GM18511 (cell line): ENCODE measurements at regions not wholly inside any gene's neighbourhood (a gene's known extent, or its start where the extent isn't known, plus 50 kb on each side); places are given as distances from the start of the nearest gene placed in this dataset.

Experiments
- ATAC-seq: cut with Tn5 transposase; IDR thresholded peaks from one replicate; pipeline ENCODE4 v1.9.1; 2021; ENCODE audit warnings: mild to moderate bottlenecking, moderate library complexity; ENCODE audit not compliant: unreplicated experiment

DNA sequence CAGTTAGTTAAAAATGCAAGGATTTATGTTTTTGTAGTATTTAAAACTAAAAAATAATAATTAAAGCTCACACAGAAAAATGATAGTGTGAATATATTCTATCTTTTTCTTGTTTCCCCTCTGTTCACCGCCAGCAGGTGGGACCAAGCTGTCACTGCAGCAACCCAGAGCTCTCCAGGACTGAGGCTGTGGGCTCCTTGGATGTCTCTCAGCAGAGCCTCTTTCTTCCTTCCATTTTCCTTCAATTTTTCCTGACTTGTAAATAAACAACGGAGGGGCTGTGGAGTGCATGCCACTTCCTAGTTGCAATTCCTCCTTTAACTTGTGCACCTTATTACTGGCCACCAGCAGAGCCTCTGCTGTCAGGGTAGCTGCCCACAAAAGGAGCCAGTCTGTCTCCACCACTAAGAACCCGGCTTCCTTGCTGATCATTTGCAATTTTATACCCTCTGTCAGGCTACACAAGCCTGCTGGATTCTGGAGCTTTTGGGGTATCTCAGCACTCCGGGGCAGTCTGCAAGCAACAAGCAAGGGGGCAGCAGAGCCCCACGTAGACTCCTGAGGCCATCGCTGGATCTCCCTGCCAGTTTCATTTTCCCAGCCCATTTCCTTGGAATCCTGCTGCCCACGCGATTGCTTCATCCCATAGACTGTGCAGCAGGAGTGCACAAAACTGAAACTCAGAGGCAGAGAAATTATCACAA, 1467.4 kb downstream of the C4orf33 start:
- no peak for ATAC-seq

DNA sequence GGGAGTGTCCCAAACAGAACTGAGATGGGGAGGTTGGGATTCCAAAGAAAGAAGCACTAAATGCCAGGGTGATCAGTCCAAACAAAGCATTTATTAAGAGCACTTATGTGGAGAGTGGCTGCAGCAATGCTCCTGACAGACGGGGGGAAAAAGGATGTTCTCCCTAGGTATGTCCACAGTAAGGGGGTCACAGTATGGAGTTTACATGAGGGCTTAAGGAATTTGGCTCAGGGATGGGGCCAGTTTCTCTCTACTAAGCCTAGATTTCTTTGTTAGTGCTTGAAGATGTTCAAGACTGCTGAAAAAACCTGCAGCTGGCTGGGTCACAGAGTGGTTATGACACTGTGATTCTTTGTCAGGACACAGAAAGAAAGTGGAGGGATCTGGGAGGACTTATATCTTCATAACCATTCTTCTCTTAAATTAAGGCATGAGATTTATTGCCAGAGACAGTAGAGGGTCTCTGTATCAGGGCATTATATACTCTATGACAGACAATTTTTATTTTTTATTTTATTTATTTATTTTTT, 1468.0 kb downstream of the C4orf33 start:
- ATAC-seq = no peak

DNA sequence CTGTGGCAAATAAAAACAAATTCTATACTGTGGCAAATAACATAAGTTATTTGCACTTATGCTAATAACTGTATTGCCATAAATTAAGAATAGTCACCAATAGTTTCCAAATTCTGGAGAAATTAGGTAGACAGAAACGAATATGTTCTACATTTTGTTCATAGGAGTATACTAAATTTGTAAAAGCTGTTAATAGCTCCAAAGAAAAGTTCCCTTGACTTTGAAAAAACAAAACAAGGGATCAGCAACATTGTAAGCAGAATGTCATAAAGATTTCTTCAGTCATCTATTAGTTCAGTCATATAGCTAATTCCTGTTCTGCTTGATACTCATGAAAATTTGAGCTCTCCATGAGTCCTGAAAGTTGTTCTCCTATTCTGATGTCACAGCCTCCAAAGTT, 1472.8 kb downstream of the C4orf33 start:
- ATAC-seq = no peak

DNA sequence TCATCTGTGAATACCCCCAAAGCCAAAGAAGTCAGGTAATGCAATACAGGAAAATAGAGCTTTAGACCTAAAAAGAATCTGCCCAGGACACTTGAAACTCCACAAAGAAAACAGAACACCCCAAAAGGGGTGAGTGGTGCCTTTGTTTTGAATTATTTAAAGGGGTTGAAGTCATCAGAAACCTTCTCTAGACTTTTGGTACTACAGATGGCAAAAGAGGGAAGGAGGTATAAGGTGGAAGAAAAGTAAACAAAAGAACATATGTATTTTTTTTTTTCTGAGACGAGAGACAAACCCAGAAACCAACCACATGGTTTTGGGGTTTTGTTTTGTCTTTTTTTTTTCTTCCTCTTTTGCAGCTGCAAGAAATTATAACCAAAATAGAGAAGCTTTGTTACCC, 1477.8 kb downstream of the C4orf33 start:
- ATAC-seq = no peak

DNA sequence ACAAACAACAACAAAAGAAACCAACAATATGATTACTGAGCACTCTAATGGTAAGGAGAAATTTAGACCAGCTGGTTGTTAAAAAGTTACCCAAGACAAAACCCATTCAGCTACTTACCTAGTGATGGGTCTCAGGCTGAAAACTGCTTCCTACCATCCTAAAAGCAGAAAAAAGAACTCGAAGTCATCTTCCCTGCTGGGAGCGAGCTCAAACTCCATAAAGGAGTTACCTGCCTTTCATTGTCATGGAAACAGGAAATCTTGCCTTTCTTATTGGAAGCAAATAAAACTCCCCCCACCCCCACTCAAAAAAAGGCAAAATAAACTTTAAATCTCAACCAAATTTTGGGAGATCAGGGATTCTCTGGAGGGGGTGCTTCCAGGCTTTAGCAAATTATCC, 1478.3 kb downstream of the C4orf33 start:
- no peak for ATAC-seq

DNA sequence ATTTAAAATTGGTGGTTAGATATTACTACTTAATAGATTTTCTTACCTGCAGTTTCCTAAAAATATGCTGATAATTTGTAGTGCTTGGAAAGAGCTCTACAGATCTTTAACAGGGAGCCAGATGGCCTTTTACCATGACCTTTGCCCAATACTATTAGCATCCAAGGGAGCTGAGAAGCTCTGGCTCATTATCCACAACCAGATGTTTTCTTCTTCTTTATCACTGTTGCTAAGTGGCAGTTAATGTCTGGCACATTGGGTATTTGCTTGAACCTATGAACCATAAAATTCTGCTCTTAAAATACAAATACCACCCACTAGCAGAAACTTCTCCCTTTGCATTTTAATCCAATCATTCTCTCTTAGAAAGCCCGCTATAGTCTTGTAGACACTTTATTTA, 1480.3 kb downstream of the C4orf33 start:
- no peak for ATAC-seq

DNA sequence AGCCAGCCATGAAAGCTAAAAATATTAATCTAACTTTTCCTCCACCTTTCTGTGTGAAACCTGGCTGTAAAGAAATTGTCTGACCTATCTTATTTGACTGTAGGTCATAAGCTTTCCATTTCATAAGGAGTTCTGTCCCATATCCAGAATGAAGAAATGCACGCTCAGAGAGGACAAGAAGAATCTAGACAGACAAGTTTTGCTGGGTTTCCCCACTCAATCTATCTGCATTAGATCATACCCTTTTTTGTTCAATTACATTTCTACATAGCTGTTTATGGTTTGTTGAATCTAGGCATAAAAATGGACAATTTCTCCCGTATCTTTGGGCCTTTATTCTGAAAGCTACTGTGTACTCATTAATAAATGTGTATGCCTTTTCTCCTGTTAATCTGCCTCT, 1495.1 kb downstream of the C4orf33 start:
- ATAC-seq = no peak

DNA sequence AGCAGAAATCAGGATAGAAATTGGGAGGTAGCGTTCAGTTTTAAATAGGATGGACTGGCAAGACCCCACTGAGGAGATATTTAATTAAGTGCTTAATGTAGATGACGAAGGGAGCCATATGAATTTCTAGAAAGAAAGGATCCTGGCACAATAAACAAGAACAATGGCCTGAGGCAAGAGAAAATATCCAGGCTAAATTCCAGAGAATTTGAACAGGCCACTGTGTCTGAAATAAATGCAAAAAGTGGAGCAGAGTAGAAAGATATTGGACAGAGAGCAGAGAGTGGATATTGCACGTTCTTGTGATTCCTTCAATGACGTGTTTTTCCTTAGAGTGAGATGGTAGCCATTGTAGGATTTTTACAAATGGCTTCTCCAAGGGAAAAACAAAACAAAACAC, 1504.8 kb downstream of the C4orf33 start:
- no peak for ATAC-seq

DNA sequence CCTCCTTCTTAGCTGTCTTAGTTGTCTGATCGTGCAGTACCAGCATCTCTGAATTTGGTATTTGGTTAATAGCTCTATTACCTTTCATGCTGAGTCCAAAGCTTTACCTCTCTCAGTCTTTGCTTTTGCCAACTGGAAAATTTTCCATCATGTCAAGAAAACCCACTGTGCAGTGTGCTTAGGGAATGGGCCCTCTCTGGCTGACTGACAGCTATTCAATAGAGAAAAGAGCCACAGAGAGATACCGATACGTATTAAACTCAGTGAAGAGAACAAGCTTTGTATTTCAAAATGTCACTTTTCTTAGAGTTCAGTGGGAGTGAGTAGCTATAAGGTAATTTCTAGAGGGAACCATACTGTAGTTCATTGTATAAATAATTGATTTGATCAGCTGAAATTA, 1507.1 kb downstream of the C4orf33 start:
- no peak for ATAC-seq

DNA sequence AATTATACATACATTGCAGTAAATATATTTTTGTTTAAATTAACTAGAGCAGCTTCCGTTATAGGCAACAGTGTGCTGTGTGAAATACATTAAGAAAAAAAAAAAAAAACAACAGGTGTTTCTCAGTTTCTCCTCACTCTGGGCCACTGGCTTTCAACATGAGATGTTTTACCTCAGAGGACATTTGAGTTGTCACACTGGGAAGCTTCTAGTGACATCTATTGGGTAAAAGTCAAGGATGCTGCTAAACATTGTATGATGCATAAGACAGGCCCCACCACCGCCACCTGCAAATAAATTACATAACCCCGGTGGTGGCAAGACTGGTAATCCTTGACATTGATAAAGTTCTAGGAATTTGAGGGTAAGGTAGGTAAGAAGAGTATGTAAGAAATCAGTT, 1512.2 kb downstream of the C4orf33 start:
- no peak for ATAC-seq

DNA sequence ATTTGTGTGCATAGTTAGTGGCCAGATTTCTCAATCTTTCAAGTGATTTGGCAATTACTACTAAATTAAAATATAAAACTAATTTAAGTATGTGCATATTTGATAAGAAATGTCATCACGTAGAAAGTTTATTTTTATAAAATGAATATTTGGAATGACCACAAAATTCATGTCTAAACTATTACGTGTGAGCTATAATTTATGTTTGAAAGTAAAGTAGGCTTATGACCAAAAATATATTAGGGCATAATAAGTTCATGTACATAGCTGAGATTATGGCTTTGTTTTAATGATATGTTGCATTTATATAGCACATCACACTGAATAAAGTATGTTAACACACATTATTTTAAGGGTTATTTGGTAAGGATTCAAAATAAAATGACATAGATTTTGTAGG, 1532.6 kb downstream of the C4orf33 start:
- ATAC-seq = no peak

DNA sequence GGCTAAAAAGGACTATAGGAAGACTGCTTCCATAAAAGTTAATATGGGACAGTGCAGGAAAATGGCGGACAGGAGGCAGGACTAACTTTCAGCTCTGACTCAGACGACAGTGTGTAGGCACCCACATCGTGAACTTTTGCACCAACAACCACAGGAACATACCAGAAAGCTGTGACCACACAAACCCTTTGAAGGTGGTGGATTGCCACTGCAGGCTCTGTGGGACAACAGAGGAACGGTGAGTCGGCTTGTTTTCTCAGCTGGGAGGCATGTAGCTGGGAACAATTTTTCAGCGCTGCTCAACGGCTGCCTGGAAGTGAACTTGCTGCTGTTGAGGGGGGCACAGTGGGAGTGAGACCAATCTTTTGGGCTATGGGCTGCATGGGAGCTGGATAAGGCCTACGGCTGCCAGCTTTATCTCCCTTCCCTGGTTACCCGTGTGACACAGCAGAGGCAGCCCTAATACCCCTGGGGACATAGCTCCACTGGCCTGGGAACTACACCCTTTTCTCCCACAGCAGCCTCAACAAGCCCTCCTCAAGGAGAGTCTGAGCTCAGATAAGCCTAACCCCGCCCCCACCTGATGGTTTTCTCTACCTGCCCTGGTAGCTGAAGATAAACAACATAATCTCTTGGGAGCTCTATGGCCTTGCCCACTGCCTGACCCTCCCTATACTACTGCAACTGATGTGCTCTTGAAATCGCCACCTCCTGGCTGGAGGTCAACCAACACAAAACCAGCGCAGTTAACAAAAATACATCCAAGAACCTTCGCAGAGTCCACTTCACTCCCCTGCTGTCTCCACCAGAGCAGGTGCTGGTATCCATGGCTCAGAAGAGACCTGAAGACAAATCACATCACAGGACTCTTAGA, 1537.0 kb downstream of the C4orf33 start:
- ATAC-seq = no peak

DNA sequence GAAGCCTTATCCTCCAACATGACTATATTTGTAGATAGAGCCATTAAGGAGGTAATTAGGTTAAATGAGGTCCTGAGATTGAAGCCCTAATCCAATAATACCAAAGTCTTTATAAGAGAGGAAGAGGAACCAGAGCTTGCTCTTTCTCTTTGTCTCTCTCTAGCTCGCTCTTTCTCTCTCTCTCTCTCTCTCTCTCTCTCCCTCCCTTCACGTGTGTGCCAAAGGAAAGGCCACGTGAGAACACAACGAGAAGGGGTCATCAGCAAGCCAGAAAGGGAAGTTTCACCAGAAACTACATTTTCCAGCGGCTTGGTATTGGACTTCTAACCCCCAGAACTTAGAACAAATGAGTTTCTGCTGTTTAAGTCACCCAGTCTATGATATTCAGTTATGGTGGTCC, 1540.5 kb downstream of the C4orf33 start:
- ATAC-seq = no peak

DNA sequence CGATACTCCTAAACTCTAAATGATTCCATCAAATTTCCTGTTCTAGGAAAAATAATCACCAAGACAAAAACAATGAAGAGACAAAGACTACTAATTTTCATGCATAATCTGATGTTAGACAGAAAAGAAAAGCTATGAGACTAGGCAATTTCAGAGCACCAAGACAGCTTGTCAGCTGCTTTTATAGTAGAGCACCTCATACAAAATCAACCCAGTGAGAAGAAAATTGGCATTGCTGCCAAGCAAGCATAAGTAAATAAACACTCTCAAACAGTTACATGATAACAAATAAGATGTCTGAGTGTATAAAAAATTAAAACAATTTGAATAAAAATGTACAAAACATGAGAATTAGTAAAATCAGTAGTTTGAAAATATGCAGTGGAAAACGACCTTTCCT, 1544.6 kb downstream of the C4orf33 start:
- no peak for ATAC-seq

DNA sequence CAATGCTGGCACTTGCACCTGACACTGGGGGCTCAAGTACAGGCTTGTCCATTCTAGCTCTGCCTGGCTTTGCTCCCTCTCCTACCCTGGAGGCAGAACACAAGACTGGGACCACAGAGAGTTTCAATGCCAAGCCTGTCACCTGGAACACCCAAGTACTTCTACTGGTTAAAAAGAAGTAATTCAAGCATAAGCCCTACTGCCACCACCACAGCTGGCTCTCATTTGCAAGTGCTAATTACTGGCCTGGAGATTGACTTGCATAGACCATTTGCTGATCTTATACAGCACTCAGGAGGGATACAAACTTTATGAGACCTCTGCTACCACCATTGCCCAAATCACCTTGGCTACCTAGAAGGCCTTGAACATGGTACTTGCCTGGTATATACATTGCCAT, 1550.9 kb downstream of the C4orf33 start:
- no peak for ATAC-seq

DNA sequence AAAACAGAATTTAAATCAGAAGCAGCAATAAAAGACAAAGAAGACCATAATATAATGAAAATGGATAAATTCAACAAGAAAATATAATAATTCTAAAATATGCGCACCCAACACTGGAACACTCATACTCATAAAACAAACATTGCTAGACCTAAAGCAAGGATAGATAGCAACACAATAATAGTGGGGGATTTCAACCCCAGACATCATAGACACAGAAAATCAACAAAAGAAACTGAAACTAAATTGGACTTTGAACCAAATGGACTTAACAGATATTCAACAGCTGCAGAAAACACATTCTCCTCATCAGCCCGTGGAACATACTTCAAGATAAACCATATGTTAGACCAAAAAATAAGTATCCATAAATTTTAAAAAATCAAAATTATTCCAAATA, 1552.6 kb downstream of the C4orf33 start:
- no peak for ATAC-seq

DNA sequence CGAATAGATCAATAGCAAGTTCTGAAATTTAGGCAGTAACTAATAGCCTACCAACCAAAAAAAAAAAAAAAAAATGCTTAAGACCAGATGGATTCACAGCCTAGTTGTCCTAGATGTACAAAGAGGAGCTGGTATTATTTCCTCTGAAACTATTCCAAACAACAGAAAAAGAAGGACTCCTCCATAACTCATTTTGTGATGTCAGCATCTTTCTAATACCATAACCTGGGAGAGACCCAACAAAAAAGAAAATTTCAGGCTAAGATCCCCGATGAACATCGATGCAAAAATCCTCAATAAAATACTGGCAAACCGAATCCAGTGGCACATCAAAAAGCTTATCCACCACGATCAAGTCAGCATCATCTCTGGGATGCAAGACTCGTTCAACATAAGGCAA, 1557.9 kb downstream of the C4orf33 start:
- ATAC-seq = no peak

DNA sequence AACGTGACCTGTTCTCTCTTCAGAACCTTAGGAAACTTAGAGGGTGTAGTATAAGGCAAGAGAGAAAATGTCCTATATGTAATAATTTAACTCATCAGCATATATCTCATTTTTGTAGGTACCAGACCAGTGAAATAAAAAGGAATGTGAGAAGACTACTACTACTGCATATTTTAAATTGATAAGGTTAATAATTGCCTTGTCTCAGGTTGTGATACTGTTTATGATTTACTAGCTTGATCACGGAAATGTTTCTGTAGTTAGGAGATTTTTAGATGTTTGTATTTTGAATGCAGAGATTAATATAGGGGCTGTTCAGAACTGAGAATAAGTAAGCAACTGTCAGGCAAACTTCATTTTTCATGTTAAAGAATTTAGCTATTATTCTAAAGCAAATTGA, 1563.4 kb downstream of the C4orf33 start:
- no peak for ATAC-seq

DNA sequence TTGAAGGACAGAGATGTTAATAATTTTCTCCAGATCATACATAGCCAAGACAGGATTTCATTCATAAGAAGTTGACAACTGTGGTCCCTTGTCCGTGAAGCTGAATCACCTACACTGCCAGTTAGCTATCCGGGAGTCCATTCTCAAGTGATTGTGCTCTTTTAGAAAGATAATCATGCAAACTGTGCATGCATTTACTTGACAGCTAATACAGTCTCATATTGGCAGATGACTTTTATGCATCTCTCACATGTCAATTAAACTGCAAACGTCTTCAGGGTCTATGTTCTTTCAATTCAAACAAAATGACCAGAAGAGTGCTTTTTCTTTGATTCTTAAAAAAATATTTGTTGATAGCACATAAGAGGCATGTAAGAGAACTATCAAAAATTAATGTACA, 1572.9 kb downstream of the C4orf33 start:
- ATAC-seq = no peak

DNA sequence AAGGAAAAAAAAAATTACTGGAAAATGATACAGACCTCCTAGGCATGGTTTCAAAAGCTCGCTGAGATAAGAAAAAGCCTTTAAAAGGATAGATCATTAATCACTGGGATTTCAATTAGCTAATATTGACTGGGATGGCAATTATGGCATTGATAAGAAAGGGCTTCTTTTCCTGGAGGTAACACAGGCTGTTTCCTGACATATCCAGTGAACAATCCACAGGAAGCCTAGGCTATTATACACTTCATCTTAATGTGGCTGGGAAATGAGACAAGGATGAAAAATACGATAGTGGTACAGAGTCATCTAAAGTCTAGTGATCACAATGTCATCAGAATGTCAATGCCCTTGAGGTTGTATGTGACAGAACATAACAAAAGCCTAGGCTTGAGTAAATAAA, 1579.3 kb downstream of the C4orf33 start:
- ATAC-seq = no peak

DNA sequence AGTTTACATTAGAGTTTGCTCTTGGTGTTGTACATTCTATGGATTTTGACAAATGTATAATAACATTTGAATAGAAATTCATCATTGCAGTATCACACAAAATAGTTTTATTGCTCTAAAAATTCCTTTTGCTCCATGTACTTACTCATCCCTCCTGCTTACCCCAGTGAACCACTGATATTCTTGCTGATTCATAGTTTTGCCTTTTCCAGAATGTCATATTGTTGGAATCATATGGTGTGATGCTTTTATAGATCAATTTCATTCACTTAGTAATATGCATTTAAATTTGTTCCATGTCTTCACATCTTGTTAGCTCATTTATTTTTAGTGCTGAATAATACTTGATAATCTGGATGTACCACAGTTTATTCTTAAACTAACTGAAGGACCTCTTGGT, 1593.2 kb downstream of the C4orf33 start:
- ATAC-seq = no peak

DNA sequence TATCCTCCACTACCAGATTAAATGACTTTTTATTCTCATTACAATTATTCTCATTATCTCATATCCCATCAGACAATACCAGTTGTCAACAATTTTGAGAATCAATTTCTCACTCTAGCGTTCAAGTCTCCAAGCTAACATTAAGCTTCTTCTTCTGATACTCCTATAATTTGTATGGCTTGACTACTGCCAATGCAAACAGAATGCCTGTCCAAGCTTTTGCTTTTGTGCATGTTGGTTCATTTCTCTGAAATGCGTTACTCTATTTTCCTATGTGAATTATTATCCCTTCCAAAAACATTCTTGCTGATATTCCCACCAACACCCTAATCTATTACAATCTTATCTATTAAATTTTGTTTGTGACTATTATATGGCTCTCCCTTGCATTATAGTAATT, 1602.3 kb downstream of the C4orf33 start:
- ATAC-seq = no peak
